Keratinocyte (primary cell): ENCODE measurements at regions not wholly inside any gene's neighbourhood (a gene's known extent, or its start where the extent isn't known, plus 50 kb on each side); places are given as distances from the start of the nearest gene placed in this dataset.
"Not testable (repeated sequence)": the region's sequence is repeated elsewhere in the genome, so short reads cannot be mapped to it uniquely, and the experiment has no call there.

Source experiments
- DNase-seq: peaks from one replicate; pipeline ENCODE4 v3.0.0-alpha.2; 2011; ENCODE audit warnings: low read depth, missing footprints, low spot score
- FAIRE-seq: peaks from 2 replicates; lab custom pipeline; 2011; peaks lifted over from hg19 to GRCh38; lab: Jason Lieb, UNC
- H2AFZ ChIP-seq: 2 replicates; pipeline ENCODE4 v1.6.0; 2012; ENCODE audit warnings: low read length, control low read depth, inconsistent platforms; ENCODE audit not compliant: control insufficient read depth
- H3K27ac ChIP-seq: 2 replicates; pipeline ENCODE4 v1.5.1; 2011; ENCODE audit warnings: low read length; ENCODE audit not compliant: control insufficient read depth, insufficient read depth
- H3K27me3 ChIP-seq: 3 replicates; pipeline ENCODE4 v1.6.0; 2011; ENCODE audit warnings: low read length; ENCODE audit not compliant: control insufficient read depth, insufficient read depth; ENCODE audit errors: extremely low read depth
- H3K36me3 ChIP-seq, 2 experiments: 2 replicates in 1 of 2; 3 replicates in 1 of 2; pipeline ENCODE4 v1.5.1; 2011; ENCODE audit warnings: low read length in 2 of 2, mild to moderate bottlenecking in 1 of 2; ENCODE audit not compliant: control insufficient read depth in 2 of 2, insufficient read depth in 2 of 2; ENCODE audit errors: extremely low read depth in 1 of 2
- H3K4me1 ChIP-seq: 3 replicates; pipeline ENCODE4 v1.5.1; 2011; ENCODE audit warnings: low read length; ENCODE audit not compliant: control insufficient read depth, insufficient read depth; ENCODE audit errors: extremely low read depth
- H3K4me2 ChIP-seq: 3 replicates; pipeline ENCODE4 v1.6.0; 2011; ENCODE audit warnings: low read depth, low read length; ENCODE audit not compliant: control insufficient read depth, insufficient read depth; ENCODE audit errors: extremely low read depth
- H3K4me3 ChIP-seq, 3 experiments: fragments of 200-600 bp in 1 of 3; sonication (generic) in 1 of 3; 2 replicates in 2 of 3; 3 replicates in 1 of 3; pipeline ENCODE4 v1.5.1; 2011 to 2016; ENCODE audit warnings: low read length in 3 of 3, mild to moderate bottlenecking in 3 of 3, control low read depth in 2 of 3, inconsistent platforms in 1 of 3, low read depth in 1 of 3, mixed read lengths in 1 of 3, mixed run types in 1 of 3, moderate library complexity in 1 of 3; ENCODE audit not compliant: control insufficient read depth in 2 of 3, insufficient read depth in 2 of 3; ENCODE audit errors: extremely low read depth in 1 of 3
- H3K79me2 ChIP-seq: 2 replicates; pipeline ENCODE4 v1.6.0; 2012; ENCODE audit warnings: low read length; ENCODE audit not compliant: control insufficient read depth, insufficient read depth
- H3K9ac ChIP-seq: 3 replicates; pipeline ENCODE4 v1.6.0; 2011; ENCODE audit warnings: low read length; ENCODE audit not compliant: control insufficient read depth, insufficient read depth; ENCODE audit errors: extremely low read depth
- H3K9me1 ChIP-seq: 3 replicates; pipeline ENCODE4 v1.6.0; 2011; ENCODE audit warnings: low read length; ENCODE audit not compliant: control insufficient read depth, insufficient read depth; ENCODE audit errors: extremely low read depth
- H3K9me3 ChIP-seq: 2 replicates; pipeline ENCODE4 v1.5.1; 2012; ENCODE audit warnings: low read depth, low read length; ENCODE audit not compliant: control insufficient read depth
- H4K20me1 ChIP-seq: 3 replicates; pipeline ENCODE4 v1.6.0; 2011; ENCODE audit warnings: low read length; ENCODE audit not compliant: control insufficient read depth, insufficient read depth; ENCODE audit errors: extremely low read depth
- EZH2 ChIP-seq: IDR thresholded peaks from one replicate; pipeline ENCODE4 v1.6.1; 2012; ENCODE audit warnings: inconsistent platforms, mild to moderate bottlenecking, low read length, moderate library complexity
- dilution Hi-C: fragments of 300-500 bp; cut with MboI; formaldehyde crosslinking; loops from one replicate; pipeline ENCODE4 v1.7.0; 2020; ENCODE audit warnings: low sequenced_read_pairs; ENCODE audit not compliant: extremely low pct_ligation_motif_present
- TF ChIP-seq, protein P1 (sequence below), 3 experiments: IDR thresholded peaks in 1 of 3; conservative IDR thresholded peaks in 1 of 3; optimal IDR thresholded peaks in 1 of 3; 2 replicates in 2 of 3; 3 replicates in 1 of 3; pipeline versions ENCODE3 to v1.5.1; 2011; ENCODE audit warnings: low read length in 3 of 3, mild to moderate bottlenecking in 3 of 3, moderate library complexity in 2 of 3, control low read depth in 1 of 3, inconsistent platforms in 1 of 3; ENCODE audit not compliant: insufficient read depth in 2 of 3; ENCODE audit errors: extremely low read depth in 1 of 3

DNA sequence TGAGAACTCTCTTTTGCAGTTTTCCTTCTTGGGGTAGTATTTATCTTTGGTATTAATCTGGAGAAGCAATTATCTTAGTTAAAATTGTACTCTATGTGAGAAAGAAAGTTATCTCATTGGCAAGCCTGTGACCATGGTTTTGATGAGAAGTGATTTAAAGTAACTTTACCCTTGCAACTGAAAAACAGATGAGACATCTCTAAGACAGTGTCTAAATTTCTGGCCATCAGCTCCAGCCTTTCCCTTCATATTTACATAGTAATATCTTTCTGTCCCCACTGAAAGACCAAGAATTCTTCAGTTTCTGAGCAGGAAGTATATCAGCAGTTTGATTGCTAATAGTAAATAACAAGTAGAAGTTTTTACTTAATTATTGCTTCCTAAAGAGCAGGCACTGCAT is 386.1 kb upstream of the SYNCRIP start:
- no peaks in the 10 kb centered on the region for H3K9me1 ChIP-seq
- H3K4me2 ChIP-seq: no peak overlapping the region
- no peaks in the 10 kb centered on the region for H3K4me1 ChIP-seq
- no peak for FAIRE-seq
- H3K27ac ChIP-seq: no peak overlapping the region
- TF ChIP-seq, protein P1, sequence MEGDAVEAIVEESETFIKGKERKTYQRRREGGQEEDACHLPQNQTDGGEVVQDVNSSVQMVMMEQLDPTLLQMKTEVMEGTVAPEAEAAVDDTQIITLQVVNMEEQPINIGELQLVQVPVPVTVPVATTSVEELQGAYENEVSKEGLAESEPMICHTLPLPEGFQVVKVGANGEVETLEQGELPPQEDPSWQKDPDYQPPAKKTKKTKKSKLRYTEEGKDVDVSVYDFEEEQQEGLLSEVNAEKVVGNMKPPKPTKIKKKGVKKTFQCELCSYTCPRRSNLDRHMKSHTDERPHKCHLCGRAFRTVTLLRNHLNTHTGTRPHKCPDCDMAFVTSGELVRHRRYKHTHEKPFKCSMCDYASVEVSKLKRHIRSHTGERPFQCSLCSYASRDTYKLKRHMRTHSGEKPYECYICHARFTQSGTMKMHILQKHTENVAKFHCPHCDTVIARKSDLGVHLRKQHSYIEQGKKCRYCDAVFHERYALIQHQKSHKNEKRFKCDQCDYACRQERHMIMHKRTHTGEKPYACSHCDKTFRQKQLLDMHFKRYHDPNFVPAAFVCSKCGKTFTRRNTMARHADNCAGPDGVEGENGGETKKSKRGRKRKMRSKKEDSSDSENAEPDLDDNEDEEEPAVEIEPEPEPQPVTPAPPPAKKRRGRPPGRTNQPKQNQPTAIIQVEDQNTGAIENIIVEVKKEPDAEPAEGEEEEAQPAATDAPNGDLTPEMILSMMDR (optimal IDR thresholded peaks at IDR 0.05 in 1 of 3, IDR thresholded peaks at IDR 0.05 in 1 of 3, conservative IDR thresholded peaks at IDR 0.05 in 1 of 3; ENCODE audit: extremely low read depth in 1 of 3, insufficient read depth in 2 of 3, low read length in 3 of 3): no peak
- no peak for TF ChIP-seq EZH2
- no peaks in the 10 kb centered on the region for H3K9me3 ChIP-seq
- no peaks in the 10 kb centered on the region for H3K79me2 ChIP-seq
- H3K27me3 ChIP-seq: no peaks in the 10 kb centered on the region
- H2AFZ ChIP-seq: no peak overlapping the region
- H3K36me3 ChIP-seq: no peaks in the 10 kb centered on the region
- DNase-seq: no peak
- no peak overlapping the region for H3K4me3 ChIP-seq
- H3K9ac ChIP-seq: no peak overlapping the region
- dilution Hi-C loops: no loop called here
- no peaks in the 10 kb centered on the region for H4K20me1 ChIP-seq

DNA sequence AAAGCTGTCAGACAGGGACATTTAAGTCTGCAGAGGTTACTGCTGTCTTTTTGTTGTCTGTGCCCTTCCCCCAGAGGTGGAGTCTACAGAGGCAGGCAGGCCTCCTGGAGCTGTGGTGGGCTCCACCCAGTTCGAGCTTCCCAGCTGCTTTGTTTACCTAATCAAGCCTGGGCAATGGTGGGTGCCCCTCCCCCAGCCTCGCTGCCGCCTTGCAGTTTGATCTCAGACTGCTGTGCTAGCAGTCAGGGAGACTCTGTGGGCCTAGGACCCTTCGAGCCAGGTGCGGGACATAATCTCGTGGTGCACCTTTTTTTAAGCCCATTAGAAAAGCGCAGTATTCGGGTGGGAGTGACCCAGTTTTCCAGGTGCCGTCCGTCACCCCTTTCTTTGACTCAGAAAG is 384.2 kb upstream of the SYNCRIP start:
- H3K4me3 ChIP-seq, H3K36me3 ChIP-seq, H3K27me3 ChIP-seq, H3K9me1 ChIP-seq, DNase-seq, H3K9me3 ChIP-seq, FAIRE-seq, H3K9ac ChIP-seq, H3K4me2 ChIP-seq, H3K79me2 ChIP-seq, H3K4me1 ChIP-seq, H4K20me1 ChIP-seq, dilution Hi-C loops, H2AFZ ChIP-seq, H3K27ac ChIP-seq: not testable (repeated sequence)

DNA sequence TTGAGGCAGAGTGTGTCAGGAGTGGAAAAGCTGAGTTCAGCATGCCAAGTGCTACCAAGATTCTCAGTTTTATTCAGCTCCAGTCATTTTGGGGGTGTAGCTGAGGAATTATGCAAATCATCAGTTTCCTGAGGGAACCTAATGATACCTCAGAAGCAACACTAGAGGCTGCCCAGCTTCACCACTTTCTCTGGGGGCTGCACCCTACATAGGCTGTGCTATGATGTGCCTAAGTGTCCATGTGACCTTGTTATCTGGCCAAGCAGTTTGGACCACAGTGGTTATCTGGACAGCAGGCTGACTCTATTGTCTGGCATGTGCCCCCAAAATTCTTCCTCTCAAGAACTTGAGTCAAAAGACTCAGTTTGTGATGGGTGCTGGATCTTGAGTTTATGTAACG is 374.6 kb upstream of the SYNCRIP start:
- Histone ChIP-seq H3K9ac (no peak overlapping the region), H3K4me3 (no peak overlapping the region), H2AFZ (no peak overlapping the region), H3K36me3 (no peaks in the 10 kb centered on the region), H4K20me1 (no peaks in the 10 kb centered on the region), H3K27ac (no peak overlapping the region), H3K79me2 (no peaks in the 10 kb centered on the region), H3K4me2 (no peak overlapping the region), H3K9me3 (no peaks in the 10 kb centered on the region), H3K9me1 (no peaks in the 10 kb centered on the region), H3K27me3 (no peaks in the 10 kb centered on the region), H3K4me1 (no peaks in the 10 kb centered on the region)
- FAIRE-seq: no peak
- dilution Hi-C loops: no loop called here
- TF ChIP-seq EZH2: no peak
- TF ChIP-seq, protein P1 (optimal IDR thresholded peaks at IDR 0.05 in 1 of 3, IDR thresholded peaks at IDR 0.05 in 1 of 3, conservative IDR thresholded peaks at IDR 0.05 in 1 of 3; ENCODE audit: extremely low read depth in 1 of 3, insufficient read depth in 2 of 3, low read length in 3 of 3): no peak
- DNase-seq: no peak
